Endodermal cell (in vitro differentiated cells): ENCODE measurements at regions not wholly inside any gene's neighbourhood (a gene's known extent, or its start where the extent isn't known, plus 50 kb on each side); places are given as distances from the start of the nearest gene placed in this dataset.

Experiments used
- DNase-seq: peaks from one replicate; pipeline ENCODE4 v3.0.0-alpha.2; 2017
- H3K27ac ChIP-seq: 2 replicates; pipeline ENCODE4 v1.5.1; 2013; ENCODE audit warnings: mild to moderate bottlenecking, low read depth, low read length, moderate library complexity
- H3K27me3 ChIP-seq: 2 replicates; pipeline ENCODE4 v1.6.1; 2013; ENCODE audit warnings: mild to moderate bottlenecking, low read length, moderate library complexity; ENCODE audit not compliant: insufficient read depth, control insufficient read depth, poor library complexity, severe bottlenecking
- H3K36me3 ChIP-seq: 2 replicates; pipeline ENCODE4 v1.7.0; 2013; ENCODE audit warnings: mild to moderate bottlenecking, low read length, moderate library complexity; ENCODE audit not compliant: control insufficient read depth, insufficient read depth
- H3K4me1 ChIP-seq: one replicate; pipeline ENCODE4 v1.7.0; 2013; ENCODE audit warnings: low read length; ENCODE audit not compliant: control insufficient read depth, insufficient read depth
- H3K4me3 ChIP-seq: 2 replicates; pipeline ENCODE4 v1.5.1; 2013; ENCODE audit warnings: mild to moderate bottlenecking, low read length, moderate library complexity
- H3K9ac ChIP-seq: 2 replicates; pipeline ENCODE4 v1.6.1; 2013; ENCODE audit warnings: mild to moderate bottlenecking, low read length, moderate library complexity; ENCODE audit not compliant: poor library complexity, severe bottlenecking; ENCODE audit errors: extremely low read depth
- H3K9me3 ChIP-seq: 2 replicates; pipeline ENCODE4 v1.6.1; 2013; ENCODE audit warnings: mild to moderate bottlenecking, low read length, moderate library complexity; ENCODE audit not compliant: control insufficient read depth
- H3K27ac Mint-ChIP-seq: 2 replicates; pipeline ENCODE4 v1.8.0; 2020; ENCODE audit warnings: mixed read lengths
- H3K27me3 Mint-ChIP-seq: 2 replicates; pipeline ENCODE4 v1.8.0; 2021; ENCODE audit warnings: mild to moderate bottlenecking, mixed read lengths; ENCODE audit not compliant: insufficient read depth
- H3K36me3 Mint-ChIP-seq: 2 replicates; pipeline ENCODE4 v1.8.0; 2020; ENCODE audit warnings: low read depth, mixed read lengths
- H3K4me1 Mint-ChIP-seq: 2 replicates; pipeline ENCODE4 v1.8.0; 2020; ENCODE audit warnings: mixed read lengths
- H3K4me3 Mint-ChIP-seq: 2 replicates; pipeline ENCODE4 v1.8.0; 2020; ENCODE audit warnings: mild to moderate bottlenecking, moderate library complexity, mixed read lengths
- H3K9me3 Mint-ChIP-seq: 2 replicates; pipeline ENCODE4 v1.8.0; 2020; ENCODE audit warnings: mild to moderate bottlenecking, mixed read lengths
- CTCF ChIP-seq: fragments of 200-600 bp; sonication (generic); conservative IDR thresholded peaks from 2 replicates; pipeline ENCODE4 v1.5.0; 2021; ENCODE audit warnings: antibody characterized with exemption, mild to moderate bottlenecking
- WGBS, 2 experiments: methylation state at CpG; one replicate each; pipeline versions ENCODE4 v1.1.5 to v1.1.7; 2013; ENCODE audit warnings: missing lambda C conversion rate in 2 of 2, mixed read lengths in 1 of 2; ENCODE audit not compliant: insufficient coverage in 1 of 2, insufficient read length in 1 of 2; 5-methylcytosine and 5-hydroxymethylcytosine counted together

DNA sequence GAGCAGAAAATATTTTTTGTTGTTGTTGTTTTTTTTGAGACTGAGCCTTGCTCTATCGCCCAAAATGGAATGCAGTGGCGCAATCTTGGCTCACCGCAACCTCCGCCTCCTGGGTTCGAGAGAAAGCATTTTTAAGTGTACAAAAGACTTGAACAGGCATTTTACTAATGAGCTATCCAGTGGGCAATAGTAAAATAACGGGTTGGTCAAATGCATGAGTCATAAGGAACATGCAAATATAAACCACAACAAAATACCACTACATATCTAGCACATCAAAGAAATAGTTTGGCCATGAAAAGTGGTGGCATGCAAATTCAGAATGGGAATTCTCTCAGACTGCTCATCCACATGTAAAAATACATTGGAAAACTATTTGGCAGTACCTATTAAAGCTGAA lies 71.7 kb upstream of the TMEM106B start:
- Histone ChIP-seq H3K27ac (no peak overlapping the region), H3K9ac (no peak overlapping the region), H3K4me1 (no peaks in the 10 kb centered on the region), H3K36me3 (no peaks in the 10 kb centered on the region), H3K9me3 (no peaks in the 10 kb centered on the region), H3K4me3 (no peak overlapping the region), H3K27me3 (no peaks in the 10 kb centered on the region)
- TF ChIP-seq CTCF, result no peak
- no peak overlapping the region for H3K27ac Mint-ChIP-seq
- H3K36me3 Mint-ChIP-seq, result no peaks in the 10 kb centered on the region
- no peaks in the 10 kb centered on the region for H3K27me3 Mint-ChIP-seq
- no peak overlapping the region for H3K4me3 Mint-ChIP-seq
- no peak for DNase-seq
- WGBS, 2 experiments, result 88 to 97% methylated on average over 5 to 6 of the region's 6 CpGs
- H3K9me3 Mint-ChIP-seq, result peaks cover 7% of the 10 kb centered on the region
- H3K4me1 Mint-ChIP-seq, result no peaks in the 10 kb centered on the region

GRCh38 chr7:12146813-12147212 lies 64.3 kb upstream of the TMEM106B start:
- Mint-ChIP-seq H3K27me3 (no peaks in the 10 kb centered on the region), H3K4me3 (no peak overlapping the region), H3K36me3 (no peaks in the 10 kb centered on the region), H3K4me1 (no peaks in the 10 kb centered on the region), H3K27ac (no peak overlapping the region), H3K9me3 (peaks cover 7% of the 10 kb centered on the region)
- Histone ChIP-seq H3K36me3 (no peaks in the 10 kb centered on the region), H3K27me3 (no peaks in the 10 kb centered on the region), H3K9me3 (no peaks in the 10 kb centered on the region), H3K4me1 (no peaks in the 10 kb centered on the region), H3K27ac (no peak overlapping the region), H3K4me3 (no peak overlapping the region), H3K9ac (no peak overlapping the region)
- WGBS, 2 experiments, result 80 to 83% methylated on average over 1 to 2 of the region's 2 CpGs
- no peak for TF ChIP-seq CTCF
- no peak for DNase-seq

DNA sequence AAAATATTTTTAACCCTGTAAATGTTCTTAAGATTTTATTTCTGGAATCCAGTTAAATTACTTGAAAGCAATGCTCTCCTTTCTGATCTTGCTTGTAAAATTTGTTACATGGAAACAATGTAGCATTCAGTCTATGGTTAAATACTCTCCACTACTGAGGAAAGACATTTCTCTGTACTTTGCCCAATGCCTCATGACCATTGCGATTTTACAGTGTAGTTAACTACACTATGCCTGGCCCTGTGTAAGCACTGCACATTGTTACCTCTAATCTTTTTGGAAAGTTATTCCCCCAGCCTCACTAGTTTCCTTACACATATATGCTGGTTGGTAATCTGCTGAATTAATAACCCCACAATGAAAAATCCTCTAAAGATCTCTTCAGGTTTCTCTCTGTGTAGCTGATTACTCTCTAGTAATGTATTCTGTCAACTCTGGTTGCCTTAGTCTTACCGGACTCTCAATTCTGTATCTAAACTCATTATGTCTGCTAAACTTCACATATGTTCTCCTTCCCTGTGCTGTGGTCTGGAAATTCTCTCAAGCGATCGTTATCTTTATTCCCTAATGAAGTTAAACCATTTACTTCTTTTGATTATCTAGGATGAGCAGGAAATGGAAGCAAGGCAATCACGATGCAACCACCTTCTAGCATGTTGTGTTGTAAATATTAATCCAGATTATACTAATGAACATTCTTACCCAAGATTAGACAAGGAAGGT lies 58.7 kb upstream of the TMEM106B start:
- H3K9me3 Mint-ChIP-seq, result no peaks in the 10 kb centered on the region
- H3K4me1 ChIP-seq, result no peaks in the 10 kb centered on the region
- H3K4me3 ChIP-seq, result no peak overlapping the region
- H3K27me3 ChIP-seq, result no peaks in the 10 kb centered on the region
- no peak for TF ChIP-seq CTCF
- no peak overlapping the region for H3K27ac Mint-ChIP-seq
- H3K27ac ChIP-seq, result no peak overlapping the region
- no peaks in the 10 kb centered on the region for H3K27me3 Mint-ChIP-seq
- H3K36me3 Mint-ChIP-seq, result no peaks in the 10 kb centered on the region
- no peaks in the 10 kb centered on the region for H3K36me3 ChIP-seq
- H3K9ac ChIP-seq, result no peak overlapping the region
- H3K4me3 Mint-ChIP-seq, result no peak overlapping the region
- 80 to 100% methylated on average over 1 to 4 of the region's 5 CpGs for WGBS, 2 experiments
- DNase-seq, result no peak
- no peaks in the 10 kb centered on the region for H3K9me3 ChIP-seq
- no peaks in the 10 kb centered on the region for H3K4me1 Mint-ChIP-seq
